ENCODE measurements at regions not wholly inside any gene's neighbourhood (a gene's known extent, or its start where the extent isn't known, plus 50 kb on each side); places are given as distances from the start of the nearest gene placed in this dataset.

DNA sequence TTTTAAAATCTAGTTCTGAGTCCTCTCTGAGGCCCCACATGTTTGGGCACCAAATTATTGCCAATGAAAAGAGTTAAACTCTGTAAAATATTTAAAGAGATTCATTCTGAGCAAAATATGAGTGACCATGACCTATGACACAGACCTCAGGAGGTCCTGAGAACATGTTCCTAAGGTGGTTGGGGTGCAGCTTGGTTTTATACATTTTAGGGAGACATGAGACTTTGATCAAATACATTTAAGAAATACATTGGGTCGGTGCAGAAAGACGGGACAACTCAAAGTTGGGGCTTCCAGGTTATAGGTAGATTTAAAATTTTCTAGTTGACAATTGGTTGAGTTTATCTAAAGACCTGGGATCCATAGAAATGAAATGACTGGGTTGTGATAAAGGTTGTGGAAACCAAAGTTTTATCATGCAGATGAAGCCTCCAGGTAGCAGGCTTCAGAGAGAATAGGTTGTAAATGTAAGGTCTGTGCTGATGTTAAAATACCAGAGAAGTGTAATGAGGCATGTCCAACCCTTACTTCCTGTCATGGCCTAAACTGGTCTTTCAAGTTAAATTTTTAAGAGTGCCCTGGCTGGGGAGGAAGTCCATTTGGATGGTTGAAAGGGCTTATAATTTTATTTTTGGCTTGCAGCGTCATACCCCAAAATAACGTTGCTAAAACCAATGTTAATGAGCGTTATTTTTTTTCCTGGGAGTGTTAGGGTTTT lies 274.9 kb downstream of the NUF2 start:
- Histone ChIP-seq H3K4me1 (ENCODE audit: insufficient read depth) (no peaks in the 10 kb centered on the region), H3K9me3 (ENCODE audit: low read depth) (no peaks in the 10 kb centered on the region), H3K27ac (no peak overlapping the region), H3K9me2 (ENCODE audit: insufficient read depth) (no peaks in the 10 kb centered on the region), H3K79me2 (ENCODE audit: insufficient read depth) (no peaks in the 10 kb centered on the region), H3K27me3 (replicated peaks; ENCODE audit: insufficient read depth) (no peaks in the 10 kb centered on the region), H3F3A (ENCODE audit: insufficient read depth) (no peaks in the 10 kb centered on the region), H3K4me2 (ENCODE audit: unreplicated experiment) (no peak overlapping the region), H4K20me1 (ENCODE audit: insufficient read depth) (no peaks in the 10 kb centered on the region), H2AFZ (no peak overlapping the region), H3K4me3 (no peak overlapping the region), H3K9ac (no peak overlapping the region), H3K36me3 (ENCODE audit: low read depth) (no peaks in the 10 kb centered on the region)
- WGBS, 2 experiments (ENCODE audit: low coverage in 1 of 2, low lambda C conversion rate in 2 of 2, missing lambda C conversion rate in 2 of 2): 17 to 18% methylated on average over 5 of the region's 5 CpGs
- no peak for TF ChIP-seq EZH2 (IDR thresholded peaks at IDR 0.05; ENCODE audit: insufficient read depth, poor library complexity, severe bottlenecking)
- TF ChIP-seq EZH2phosphoT487 (IDR thresholded peaks at IDR 0.05; ENCODE audit: insufficient read depth, low read depth): no peak
- no peak for DNase-seq
- in situ Hi-C loops (cut with MboI): no loop called here

DNA sequence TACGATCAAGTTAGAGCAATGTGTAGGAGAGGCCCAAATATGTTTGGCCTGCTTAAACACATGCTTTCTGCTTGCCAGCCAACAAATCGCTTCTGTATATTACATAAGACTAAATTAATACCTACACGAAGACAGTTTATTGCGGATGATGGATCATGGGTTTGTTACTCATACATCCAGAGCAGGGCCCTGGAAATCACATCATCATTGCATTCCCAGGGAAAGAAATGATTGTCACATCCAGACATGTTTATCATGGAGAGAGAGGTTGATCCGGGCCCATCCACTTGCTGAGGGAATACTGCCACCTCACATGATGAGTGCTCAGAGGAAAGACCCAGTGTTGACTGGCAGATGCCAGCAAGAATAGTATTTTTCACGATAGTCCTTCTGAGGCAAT lies 282.6 kb downstream of the NUF2 start:
- H3K9me3 ChIP-seq (ENCODE audit: low read depth): no peaks in the 10 kb centered on the region
- H3K9ac ChIP-seq: no peak overlapping the region
- WGBS, 2 experiments (ENCODE audit: low coverage in 1 of 2, low lambda C conversion rate in 2 of 2, missing lambda C conversion rate in 2 of 2): 51 to 57% methylated on average over 6 of the region's 6 CpGs
- H3K79me2 ChIP-seq (ENCODE audit: insufficient read depth): no peaks in the 10 kb centered on the region
- in situ Hi-C loops (cut with MboI): no loop called here
- H3K4me1 ChIP-seq (ENCODE audit: insufficient read depth): no peaks in the 10 kb centered on the region
- no peak overlapping the region for H2AFZ ChIP-seq
- H3K36me3 ChIP-seq (ENCODE audit: low read depth): no peaks in the 10 kb centered on the region
- TF ChIP-seq EZH2 (IDR thresholded peaks at IDR 0.05; ENCODE audit: insufficient read depth, poor library complexity, severe bottlenecking) (no peak), EZH2phosphoT487 (IDR thresholded peaks at IDR 0.05; ENCODE audit: insufficient read depth, low read depth) (no peak)
- no peak for DNase-seq
- H3K27me3 ChIP-seq (replicated peaks; ENCODE audit: insufficient read depth): no peaks in the 10 kb centered on the region
- no peaks in the 10 kb centered on the region for H3K9me2 ChIP-seq (ENCODE audit: insufficient read depth)
- H3F3A ChIP-seq (ENCODE audit: insufficient read depth): no peaks in the 10 kb centered on the region
- no peaks in the 10 kb centered on the region for H4K20me1 ChIP-seq (ENCODE audit: insufficient read depth)
- no peak overlapping the region for H3K4me3 ChIP-seq
- no peak overlapping the region for H3K27ac ChIP-seq
- H3K4me2 ChIP-seq (ENCODE audit: unreplicated experiment): no peak overlapping the region

DNA sequence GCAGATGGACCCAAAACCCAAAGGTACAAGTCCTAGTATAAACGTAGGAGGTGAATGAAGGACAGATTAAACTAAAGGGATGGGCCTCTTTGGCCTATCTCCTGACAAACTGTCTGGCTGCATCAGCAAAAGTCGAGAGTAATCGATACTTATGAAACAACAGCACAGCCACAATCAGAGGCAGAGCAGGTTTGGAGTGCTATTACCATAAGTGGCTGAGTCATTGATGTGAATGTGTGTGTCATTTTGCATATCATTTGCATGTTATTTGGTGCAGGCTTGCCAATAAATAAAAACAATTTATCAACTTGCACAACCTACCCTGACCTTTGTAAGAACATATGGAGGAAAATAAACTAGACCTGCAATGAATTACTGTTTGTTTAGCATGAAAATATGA lies 283.1 kb downstream of the NUF2 start:
- no peaks in the 10 kb centered on the region for H3F3A ChIP-seq (ENCODE audit: insufficient read depth)
- H3K36me3 ChIP-seq (ENCODE audit: low read depth): no peaks in the 10 kb centered on the region
- in situ Hi-C loops (cut with MboI): no loop called here
- no peaks in the 10 kb centered on the region for H3K9me2 ChIP-seq (ENCODE audit: insufficient read depth)
- no peak overlapping the region for H3K27ac ChIP-seq
- H3K79me2 ChIP-seq (ENCODE audit: insufficient read depth): no peaks in the 10 kb centered on the region
- H3K9ac ChIP-seq: no peak overlapping the region
- no peak for DNase-seq
- H3K9me3 ChIP-seq (ENCODE audit: low read depth): no peaks in the 10 kb centered on the region
- no peak for TF ChIP-seq EZH2phosphoT487 (IDR thresholded peaks at IDR 0.05; ENCODE audit: insufficient read depth, low read depth)
- no peak for TF ChIP-seq EZH2 (IDR thresholded peaks at IDR 0.05; ENCODE audit: insufficient read depth, poor library complexity, severe bottlenecking)
- H3K27me3 ChIP-seq (replicated peaks; ENCODE audit: insufficient read depth): no peaks in the 10 kb centered on the region
- no peak overlapping the region for H2AFZ ChIP-seq
- no peak overlapping the region for H3K4me2 ChIP-seq (ENCODE audit: unreplicated experiment)
- H4K20me1 ChIP-seq (ENCODE audit: insufficient read depth): no peaks in the 10 kb centered on the region
- H3K4me3 ChIP-seq: no peak overlapping the region
- no peaks in the 10 kb centered on the region for H3K4me1 ChIP-seq (ENCODE audit: insufficient read depth)
- WGBS, 2 experiments (ENCODE audit: low coverage in 1 of 2, low lambda C conversion rate in 2 of 2, missing lambda C conversion rate in 2 of 2): 36 to 37% methylated on average over 3 of the region's 3 CpGs

DNA sequence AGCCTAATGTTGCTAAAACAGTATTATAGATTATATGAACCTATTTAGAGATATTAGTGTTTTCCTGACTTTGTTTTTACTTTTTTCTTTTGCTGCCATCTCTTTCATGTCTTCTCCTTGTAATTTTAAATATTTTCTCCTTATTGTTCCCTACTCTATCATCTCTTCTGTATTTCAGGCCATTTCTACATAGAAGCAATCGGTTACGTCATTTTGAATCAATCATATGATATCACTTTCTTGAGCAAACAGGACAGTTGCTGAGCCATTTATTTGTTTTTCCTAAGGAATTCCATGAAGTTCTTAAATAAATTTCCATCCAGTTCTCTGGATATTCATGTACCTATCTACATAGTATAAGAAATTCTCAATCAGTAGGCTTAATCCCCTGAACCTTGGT lies 287.2 kb downstream of the NUF2 start:
- in situ Hi-C loops (cut with MboI): no loop called here
- H3K9me2 ChIP-seq (ENCODE audit: insufficient read depth): no peaks in the 10 kb centered on the region; the same call in 1 of the 2 replicates
- no peak overlapping the region for H2AFZ ChIP-seq
- H3K4me3 ChIP-seq: no peak overlapping the region
- H4K20me1 ChIP-seq (ENCODE audit: insufficient read depth): no peaks in the 10 kb centered on the region
- no peaks in the 10 kb centered on the region for H3K36me3 ChIP-seq (ENCODE audit: low read depth)
- H3K79me2 ChIP-seq (ENCODE audit: insufficient read depth): no peaks in the 10 kb centered on the region
- H3K4me2 ChIP-seq (ENCODE audit: unreplicated experiment): no peak overlapping the region
- 73 to 81% methylated on average over 2 of the region's 2 CpGs for WGBS, 2 experiments (ENCODE audit: low coverage in 1 of 2, low lambda C conversion rate in 2 of 2, missing lambda C conversion rate in 2 of 2)
- H3F3A ChIP-seq (ENCODE audit: insufficient read depth): no peaks in the 10 kb centered on the region
- H3K27me3 ChIP-seq (replicated peaks; ENCODE audit: insufficient read depth): no peaks in the 10 kb centered on the region
- H3K9ac ChIP-seq: no peak overlapping the region
- no peak for DNase-seq
- no peak for TF ChIP-seq EZH2phosphoT487 (IDR thresholded peaks at IDR 0.05; ENCODE audit: insufficient read depth, low read depth)
- no peak for TF ChIP-seq EZH2 (IDR thresholded peaks at IDR 0.05; ENCODE audit: insufficient read depth, poor library complexity, severe bottlenecking)
- no peak overlapping the region for H3K27ac ChIP-seq
- H3K9me3 ChIP-seq (ENCODE audit: low read depth): no peaks in the 10 kb centered on the region
- no peaks in the 10 kb centered on the region for H3K4me1 ChIP-seq (ENCODE audit: insufficient read depth)
